ENCODE measurements at regions not wholly inside any gene's neighbourhood (a gene's known extent, or its start where the extent isn't known, plus 50 kb on each side); places are given as distances from the start of the nearest gene placed in this dataset.

- no peaks in the 10 kb centered on the region for H3K27me3 ChIP-seq
- no peaks in the 10 kb centered on the region for H3K36me3 ChIP-seq
- no peak for DNase-seq
- intact Hi-C loops (cut with DNase I) = no loop called here
- no peak overlapping the region for H3K27ac ChIP-seq
- peaks cover 0 to 8% (median 0%) of the 10 kb centered on the region in 4 donors for H3K4me1 ChIP-seq
- TF ChIP-seq CTCF (IDR thresholded peaks at IDR 0.05) (no peak), EP300 (IDR thresholded peaks at IDR 0.05) (no peak), POLR2AphosphoS5 (IDR thresholded peaks at IDR 0.05) (no peak), POLR2A (IDR thresholded peaks at IDR 0.05) (no peak)
- H3K9me3 ChIP-seq = peaks cover 0 to 3% (median under 1%) of the 10 kb centered on the region in 4 donors
- no peak overlapping the region for H3K4me3 ChIP-seq
Measured at GRCh38 chr13:82687884-82688283, 1194.4 kb downstream of the SLITRK1 start.

- 58 to 63% methylated on average over 4 of the region's 4 CpGs for WGBS, 2 donors
- Histone ChIP-seq H3K27ac (no peak overlapping the region), H3K4me1 (no peaks in the 10 kb centered on the region), H3K9me3 (peaks cover 0 to 6% (median 1%) of the 10 kb centered on the region in 4 donors), H3K36me3 (no peaks in the 10 kb centered on the region), H3K27me3 (no peaks in the 10 kb centered on the region), H3K4me3 (no peak overlapping the region)
- TF ChIP-seq CTCF (IDR thresholded peaks at IDR 0.05) (no peak), EP300 (IDR thresholded peaks at IDR 0.05) (no peak), POLR2A (IDR thresholded peaks at IDR 0.05) (no peak), POLR2AphosphoS5 (IDR thresholded peaks at IDR 0.05) (no peak)
- intact Hi-C loops (cut with DNase I) = no loop called here
- DNase-seq = no peak
Measured at GRCh38 chr13:82681535-82681934, 1200.7 kb downstream of the SLITRK1 start.

- intact Hi-C loops (cut with DNase I) = no loop called here
- H3K4me3 ChIP-seq = no peak overlapping the region
- TF ChIP-seq POLR2A (IDR thresholded peaks at IDR 0.05) (no peak), POLR2AphosphoS5 (IDR thresholded peaks at IDR 0.05) (no peak), EP300 (IDR thresholded peaks at IDR 0.05) (no peak)
- H3K27ac ChIP-seq = no peak overlapping the region
- no peaks in the 10 kb centered on the region for H3K4me1 ChIP-seq
- no peaks in the 10 kb centered on the region for H3K27me3 ChIP-seq
- WGBS, 2 donors = 74 to 84% methylated on average over 3 of the region's 3 CpGs
- DNase-seq = no peak
- H3K36me3 ChIP-seq = no peaks in the 10 kb centered on the region
- H3K9me3 ChIP-seq = peaks cover 0 to 6% (median 0%) of the 10 kb centered on the region in 4 donors
Measured at GRCh38 chr13:82678052-82678451, 1204.2 kb downstream of the SLITRK1 start.

- TF ChIP-seq POLR2AphosphoS5 (IDR thresholded peaks at IDR 0.05) = no peak
- TF ChIP-seq CTCF (IDR thresholded peaks at IDR 0.05) = no peak
- TF ChIP-seq EP300 (IDR thresholded peaks at IDR 0.05) = no peak
- no peak for TF ChIP-seq POLR2A (IDR thresholded peaks at IDR 0.05)
- Histone ChIP-seq H3K9me3 (no peaks in the 10 kb centered on the region), H3K27me3 (no peaks in the 10 kb centered on the region), H3K4me1 (no peaks in the 10 kb centered on the region), H3K4me3 (no peak overlapping the region), H3K27ac (no peak overlapping the region), H3K36me3 (no peaks in the 10 kb centered on the region)
- intact Hi-C loops (cut with DNase I) = no loop called here
- no peak for DNase-seq
Measured at GRCh38 chr13:82675024-82675423, 1207.2 kb downstream of the SLITRK1 start.

GRCh38 chr13:82674546-82674945 lies 1207.7 kb downstream of the SLITRK1 start:
- H3K36me3 ChIP-seq = no peaks in the 10 kb centered on the region
- WGBS, 2 donors = 13 to 54% methylated on average over 1 of the region's 1 CpG
- TF ChIP-seq EP300 (IDR thresholded peaks at IDR 0.05) = no peak
- intact Hi-C loops (cut with DNase I) = no loop called here
- H3K27ac ChIP-seq = no peak overlapping the region
- H3K4me1 ChIP-seq = no peaks in the 10 kb centered on the region
- H3K9me3 ChIP-seq = no peaks in the 10 kb centered on the region
- no peak overlapping the region for H3K4me3 ChIP-seq
- DNase-seq = no peak
- no peaks in the 10 kb centered on the region for H3K27me3 ChIP-seq

GRCh38 chr13:82672248-82672647 lies 1210.0 kb downstream of the SLITRK1 start:
- no peak for DNase-seq
- 83 to 89% methylated on average over 2 of the region's 2 CpGs for WGBS, 2 donors
- Histone ChIP-seq H3K4me1 (no peaks in the 10 kb centered on the region), H3K27ac (no peak overlapping the region), H3K27me3 (no peaks in the 10 kb centered on the region), H3K4me3 (no peak overlapping the region), H3K9me3 (no peaks in the 10 kb centered on the region), H3K36me3 (no peaks in the 10 kb centered on the region)
- TF ChIP-seq POLR2AphosphoS5 (IDR thresholded peaks at IDR 0.05) (no peak), CTCF (IDR thresholded peaks at IDR 0.05) (no peak), EP300 (IDR thresholded peaks at IDR 0.05) (no peak), POLR2A (IDR thresholded peaks at IDR 0.05) (no peak)
- intact Hi-C loops (cut with DNase I) = no loop called here

All from sigmoid colon (tissue), 6 donors.